GM19397 (cell line): ENCODE measurements at regions not wholly inside any gene's neighbourhood (a gene's known extent, or its start where the extent isn't known, plus 50 kb on each side); places are given as distances from the start of the nearest gene placed in this dataset.

Source experiments
- ATAC-seq: cut with Tn5 transposase; IDR thresholded peaks from one replicate; pipeline ENCODE4 v1.9.1; 2021; ENCODE audit warnings: mild to moderate bottlenecking, moderate library complexity; ENCODE audit not compliant: unreplicated experiment

DNA sequence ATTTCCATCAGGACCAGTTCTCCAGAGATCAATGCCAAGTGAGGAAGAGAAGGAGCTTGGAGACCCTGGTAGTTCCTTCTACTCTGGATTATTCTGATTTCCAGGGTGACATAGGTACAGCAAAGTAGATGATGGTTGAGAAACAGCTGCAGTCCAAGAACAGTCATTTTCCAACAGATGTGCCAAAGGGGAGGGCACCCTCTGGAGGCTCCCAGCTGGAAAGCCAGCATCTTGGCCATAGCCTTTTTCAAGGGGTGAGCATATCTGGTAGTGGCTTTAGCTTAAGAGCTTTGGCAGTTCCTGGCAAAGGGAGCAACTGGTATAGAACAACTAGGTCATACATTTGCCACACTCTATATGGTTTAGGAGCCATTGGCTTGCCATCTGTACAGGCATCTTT lies 492.7 kb downstream of the RASEF start:
- ATAC-seq, result no peak

- ATAC-seq, result no peak
Observed at GRCh38 chr9:82571540-82571939, 491.4 kb downstream of the RASEF start.

GRCh38 chr9:82572146-82572545 lies 490.8 kb downstream of the RASEF start:
- no peak for ATAC-seq

DNA sequence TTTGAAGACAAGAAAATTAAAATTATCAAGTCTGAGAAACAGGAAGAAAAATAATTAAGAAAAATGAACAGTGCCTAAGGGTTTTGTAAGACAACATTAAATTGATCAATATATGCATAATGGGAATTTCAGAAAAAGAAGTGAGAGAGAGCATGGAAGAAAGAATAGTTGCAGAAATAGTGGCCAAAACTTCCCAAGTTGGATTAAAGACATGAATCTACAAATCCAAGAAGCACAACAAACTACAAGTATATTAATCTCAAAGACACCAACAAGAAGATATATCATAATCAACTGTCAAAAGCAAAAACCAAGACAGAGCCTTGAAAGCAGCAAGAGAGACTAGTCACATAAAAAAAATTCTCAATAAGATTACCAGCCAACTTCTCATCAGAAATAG lies 488.0 kb downstream of the RASEF start:
- no peak for ATAC-seq

- no peak for ATAC-seq
Observed at GRCh38 chr9:82580921-82581320, 482.0 kb downstream of the RASEF start.

DNA sequence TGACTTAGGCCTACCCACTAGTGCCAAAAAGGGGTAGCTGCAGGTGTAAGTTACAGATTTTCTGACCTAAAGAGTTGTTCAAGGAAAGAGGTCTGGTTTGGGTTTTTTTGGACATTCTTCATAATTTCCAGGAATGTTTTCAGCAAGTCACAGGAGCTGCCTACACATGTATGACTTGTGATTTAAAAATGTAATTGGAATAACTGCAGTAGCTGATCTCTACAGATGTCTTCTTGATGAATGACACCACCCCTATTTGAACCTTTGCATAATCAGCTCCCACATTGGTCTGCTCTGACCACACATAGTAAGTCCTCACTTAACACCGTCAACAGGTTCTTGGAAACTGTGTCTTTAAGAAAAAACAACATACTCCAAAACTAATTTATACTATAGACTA lies 481.4 kb downstream of the RASEF start:
- ATAC-seq, result no peak

- no peak for ATAC-seq
Observed at GRCh38 chr9:82581935-82582334, 481.0 kb downstream of the RASEF start.

GRCh38 chr9:82582693-82583092 lies 480.2 kb downstream of the RASEF start:
- ATAC-seq, result no peak

DNA sequence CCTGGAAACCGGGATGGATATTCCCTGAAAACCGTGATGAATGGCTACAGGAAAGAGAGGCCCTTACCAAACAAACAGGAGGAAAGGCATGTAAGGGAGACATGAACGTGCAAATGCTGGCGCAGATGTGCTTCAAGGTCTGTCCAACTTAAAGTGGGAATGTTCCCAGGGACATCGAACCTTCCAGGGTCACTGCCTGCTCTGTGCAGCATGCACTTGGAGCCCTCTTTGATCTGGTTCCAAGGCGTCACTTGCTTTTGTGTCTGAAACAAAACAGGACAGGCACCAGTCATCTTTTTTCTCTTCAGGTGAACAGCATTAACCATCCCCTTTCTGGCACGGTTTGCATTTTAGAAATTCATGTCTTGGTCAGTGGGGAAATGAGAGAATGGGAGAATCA lies 479.4 kb downstream of the RASEF start:
- no peak for ATAC-seq

DNA sequence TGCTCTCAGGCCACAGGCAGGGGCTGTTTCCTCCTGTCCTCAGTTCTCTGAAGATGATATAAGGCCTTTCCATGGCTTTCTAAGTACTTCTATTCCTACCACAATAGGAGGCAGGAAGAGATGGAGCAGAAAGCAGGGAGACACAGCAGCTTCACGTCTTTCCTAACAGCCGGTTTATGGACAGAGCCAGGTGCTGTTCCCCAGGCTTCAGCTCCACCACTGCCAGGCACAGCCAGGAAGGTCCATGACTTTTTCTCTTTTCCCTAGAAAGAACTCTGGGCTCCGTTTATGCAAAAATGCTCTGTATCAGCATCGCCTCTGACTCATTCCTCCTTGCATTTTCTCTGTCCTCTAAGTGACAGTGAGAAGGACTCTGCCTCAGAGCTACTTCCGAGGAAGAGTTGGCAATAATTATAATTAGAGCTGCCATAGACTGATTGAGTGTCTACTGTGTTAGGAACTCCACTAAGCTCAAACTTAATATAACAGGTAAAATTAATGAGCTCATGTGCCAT lies 478.5 kb downstream of the RASEF start:
- no peak for ATAC-seq

DNA sequence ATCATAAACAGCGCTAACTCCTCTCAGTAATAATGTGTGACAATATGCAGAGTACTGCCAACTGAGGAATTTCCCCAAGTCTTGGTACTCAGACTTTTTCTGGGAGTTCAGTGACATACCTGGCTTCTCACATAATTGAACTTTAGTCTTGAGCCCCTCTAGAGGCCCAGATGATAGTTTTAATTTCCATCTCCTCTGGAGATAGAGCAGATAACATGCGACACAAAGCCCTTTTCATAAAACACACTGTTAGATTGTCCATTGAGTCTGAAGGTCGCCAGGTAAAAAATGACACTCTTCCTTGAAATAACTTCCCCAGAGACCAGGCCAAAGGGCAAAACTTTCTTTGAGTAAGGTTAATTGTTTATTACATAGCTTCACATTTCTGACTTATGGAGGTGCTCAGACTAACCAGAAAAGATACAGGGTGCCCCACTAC lies 476.0 kb downstream of the RASEF start:
- ATAC-seq, result no peak

DNA sequence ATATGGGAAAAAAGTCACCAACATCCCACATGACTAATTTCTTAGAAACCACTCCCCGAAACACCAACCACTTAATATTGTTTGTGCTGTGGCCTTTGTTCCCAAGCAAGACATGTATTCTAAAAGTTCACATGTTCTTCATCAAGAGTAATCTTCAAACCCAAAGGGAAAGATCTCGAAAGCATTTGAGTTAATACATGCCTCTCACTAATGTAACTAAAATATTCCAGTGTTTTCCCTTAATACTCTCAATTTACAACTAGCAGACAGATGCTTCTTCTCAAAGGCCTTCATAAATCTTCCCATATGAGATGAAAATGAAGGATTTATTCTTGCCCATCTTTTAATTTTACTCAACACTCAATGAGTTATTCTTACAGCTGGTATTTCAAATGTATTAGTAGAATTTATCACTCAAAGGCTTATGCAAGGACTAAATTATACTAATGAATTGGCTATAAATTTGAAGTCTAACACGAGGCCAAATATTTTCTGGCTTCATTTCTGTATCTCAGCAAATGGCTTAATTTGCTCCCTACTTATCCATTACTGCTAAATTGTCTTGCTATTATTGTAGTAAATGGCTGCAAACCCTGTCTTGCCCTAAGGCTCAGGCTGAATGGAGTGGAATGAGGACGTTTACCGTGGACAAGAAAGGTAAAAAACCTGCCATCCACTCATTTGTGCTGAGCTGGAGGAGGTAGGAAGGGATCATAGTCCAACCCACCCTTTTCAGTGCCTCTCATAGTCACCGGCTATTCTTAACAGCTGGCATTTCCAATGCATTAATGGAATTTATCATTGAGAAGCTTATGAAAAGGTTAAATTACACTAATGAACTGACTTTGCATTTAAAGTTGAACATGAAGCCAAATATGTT lies 474.4 kb downstream of the RASEF start:
- no peak for ATAC-seq

- ATAC-seq, result no peak
Observed at GRCh38 chr9:82590845-82591244, 472.1 kb downstream of the RASEF start.

GRCh38 chr9:82593501-82593900 lies 469.4 kb downstream of the RASEF start:
- ATAC-seq, result no peak

DNA sequence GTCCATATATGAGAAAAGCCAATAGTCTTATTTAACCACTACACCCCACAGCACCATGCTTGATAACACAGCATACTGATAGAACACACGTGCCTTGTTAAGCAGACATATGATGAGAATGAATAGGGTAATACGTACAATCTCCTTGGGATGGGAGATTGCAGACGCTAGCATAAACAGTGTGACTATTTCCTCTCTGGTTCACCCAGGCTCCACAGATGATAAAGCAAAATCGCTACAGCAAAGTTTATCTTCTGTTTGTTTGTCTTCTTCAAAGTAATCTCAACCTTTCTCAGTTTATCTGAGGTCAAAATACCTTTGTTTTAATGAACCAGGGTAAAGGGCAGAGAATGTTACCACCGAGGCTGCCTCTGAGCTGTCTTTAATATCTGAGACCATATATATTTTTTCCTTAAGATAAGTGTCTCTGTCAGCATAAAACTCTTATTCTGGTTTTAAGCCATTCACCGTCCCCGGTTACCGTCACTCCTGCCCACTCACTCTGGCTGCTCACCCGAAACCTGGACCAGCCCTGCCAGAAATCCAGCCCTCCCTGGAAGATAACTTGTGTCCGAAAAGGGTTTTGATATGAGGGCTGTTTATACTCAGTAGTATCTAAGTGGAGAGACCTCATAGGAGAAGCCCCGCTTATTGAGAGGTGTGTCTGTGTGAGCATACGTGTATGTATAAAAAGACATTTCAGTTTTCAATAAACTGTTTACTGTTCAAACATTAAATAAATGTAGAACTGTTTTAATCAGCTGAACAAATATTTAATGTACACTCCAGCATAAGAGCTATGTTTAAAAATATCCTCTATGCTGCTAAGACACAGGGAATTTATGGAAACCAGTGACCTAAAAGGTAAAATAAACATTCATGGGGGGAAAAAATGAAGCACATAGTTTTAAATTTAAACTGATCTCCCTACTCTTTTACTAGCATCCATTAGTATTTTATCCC lies 465.4 kb downstream of the RASEF start:
- ATAC-seq, result no peak

DNA sequence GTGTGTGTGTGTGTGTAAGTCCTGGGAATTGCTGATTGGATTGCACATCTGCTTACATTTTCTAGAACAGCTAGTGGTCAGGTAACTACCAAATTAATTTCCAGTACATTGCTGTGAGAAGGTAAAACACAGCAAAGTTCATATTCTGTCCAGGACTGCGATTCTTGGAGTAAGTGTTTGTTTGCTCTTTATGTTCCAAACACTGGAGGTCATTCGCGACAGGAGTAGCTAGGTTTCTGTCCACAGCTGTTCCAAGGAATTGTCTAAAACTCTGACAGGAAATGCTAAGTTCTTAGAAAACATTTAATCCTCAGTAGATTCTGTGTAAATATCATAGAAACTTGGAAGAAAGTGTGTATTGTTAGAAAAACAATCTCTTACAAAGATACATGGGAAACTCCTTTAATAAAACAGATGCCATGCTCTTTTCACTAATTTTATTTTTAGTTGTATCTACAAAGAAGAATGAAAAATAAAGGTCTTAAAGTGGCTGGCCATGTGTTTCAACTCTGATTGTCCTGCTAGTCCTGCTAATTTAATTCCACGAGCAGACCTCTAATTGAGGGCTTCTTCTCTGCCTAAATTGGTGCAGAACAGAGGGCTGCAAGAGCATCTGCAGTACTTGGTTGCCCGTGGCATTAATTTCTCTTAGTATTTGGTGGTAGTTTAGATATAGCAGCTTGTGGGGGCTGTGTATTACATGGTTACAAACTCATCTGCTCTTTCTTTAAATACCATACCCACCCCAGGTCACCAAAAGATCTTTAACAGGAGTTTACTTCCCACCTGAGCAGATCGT lies 464.5 kb downstream of the RASEF start:
- ATAC-seq, result no peak

DNA sequence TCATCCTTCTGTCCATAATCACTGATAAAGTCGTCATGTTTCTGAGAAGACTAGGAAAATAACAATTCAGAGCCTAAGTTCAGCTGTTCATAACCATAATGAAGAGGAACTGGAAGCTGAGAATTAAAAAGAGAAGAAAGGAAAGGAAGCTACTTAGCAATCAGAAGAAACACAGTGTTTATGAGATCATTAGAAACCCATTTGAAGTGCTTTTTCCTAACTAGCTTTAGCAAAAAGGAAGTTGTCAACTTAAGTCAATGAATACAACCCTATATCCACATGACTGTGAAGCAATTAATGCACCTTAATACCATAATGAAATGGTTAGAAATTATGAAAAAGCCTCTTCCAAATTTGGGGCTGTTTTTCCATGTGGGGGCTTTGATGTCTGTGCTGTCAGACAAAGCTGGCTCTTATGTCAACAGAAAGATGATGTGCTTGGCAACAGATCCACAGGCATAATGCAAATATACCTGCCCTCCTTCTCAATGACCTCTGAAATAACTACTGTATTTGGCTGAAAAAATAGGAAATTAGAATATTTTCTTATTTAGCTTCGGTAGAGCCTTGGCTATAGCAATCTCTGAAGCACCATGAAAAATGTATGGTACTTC lies 463.5 kb downstream of the RASEF start:
- no peak for ATAC-seq

GRCh38 chr9:82600536-82601292 lies 462.2 kb downstream of the RASEF start:
- ATAC-seq, result no peak

- no peak for ATAC-seq
Observed at GRCh38 chr9:82601293-82601771, 461.6 kb downstream of the RASEF start.
